ENCODE measurements at regions not wholly inside any gene's neighbourhood (a gene's known extent, or its start where the extent isn't known, plus 50 kb on each side); places are given as distances from the start of the nearest gene placed in this dataset.
"Not testable (repeated sequence)": the region's sequence is repeated elsewhere in the genome, so short reads cannot be mapped to it uniquely, and the experiment has no call there.

DNA sequence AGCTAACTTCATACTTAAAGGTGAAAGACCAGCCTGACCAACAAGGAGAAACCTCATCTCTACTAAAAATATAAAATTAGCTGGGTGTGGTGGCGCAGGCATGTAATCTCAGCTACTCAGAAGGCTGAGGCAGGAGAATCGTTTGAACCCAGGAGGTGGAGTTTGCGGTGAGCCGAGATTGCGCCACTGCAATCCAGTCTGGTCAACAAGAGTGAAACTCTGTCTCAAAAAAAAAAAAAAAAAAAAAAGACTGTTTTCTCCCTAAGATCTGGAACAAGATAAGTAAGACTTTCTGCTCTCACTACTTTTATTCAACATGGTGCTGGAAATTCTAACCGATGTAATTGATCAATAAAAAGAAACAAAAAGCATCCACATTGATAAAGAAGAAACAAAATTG lies 131.9 kb upstream of the GALNT2 start:
- not testable (repeated sequence) for H3K36me3 ChIP-seq (ENCODE audit: insufficient read depth, low read length); H3K4me1 ChIP-seq (ENCODE audit: insufficient read depth, low read length); H3K27me3 ChIP-seq (ENCODE audit: insufficient read depth, low read length); H3K9me3 ChIP-seq (ENCODE audit: insufficient read depth, low read depth, low read length); H3K4me3 ChIP-seq (ENCODE audit: low read length); H3K27ac ChIP-seq (ENCODE audit: low read depth, low read length); H3K9ac ChIP-seq (ENCODE audit: low read depth, low read length)
- WGBS: 97% methylated on average over 6 of the region's 6 CpGs

DNA sequence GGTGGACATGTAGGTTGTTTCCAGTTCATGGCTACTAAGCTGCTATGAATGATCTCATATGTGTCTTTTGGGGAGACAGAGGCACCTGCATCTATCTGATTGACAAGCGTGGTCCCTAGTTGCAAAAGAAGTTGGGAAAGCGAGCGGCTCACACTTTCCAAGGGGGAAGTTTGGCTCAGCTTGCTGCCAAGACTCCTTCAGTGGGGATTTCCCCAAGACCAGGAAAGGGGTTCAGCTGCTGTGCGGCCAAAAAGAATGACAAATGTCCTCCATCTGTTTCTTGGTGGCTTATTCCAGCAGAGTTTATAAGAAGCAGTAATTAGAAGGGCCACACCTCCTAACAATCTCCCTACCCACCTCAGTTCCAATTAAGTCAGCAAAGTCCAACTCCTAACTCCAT lies 128.5 kb upstream of the GALNT2 start:
- H3K9ac ChIP-seq (ENCODE audit: low read depth, low read length): no peak overlapping the region
- WGBS: 92% methylated on average over 4 of the region's 4 CpGs
- H3K4me3 ChIP-seq (ENCODE audit: low read length): no peak overlapping the region
- H3K27ac ChIP-seq (ENCODE audit: low read depth, low read length): no peak overlapping the region
- no peaks in the 10 kb centered on the region for H3K4me1 ChIP-seq (ENCODE audit: insufficient read depth, low read length)
- no peaks in the 10 kb centered on the region for H3K36me3 ChIP-seq (ENCODE audit: insufficient read depth, low read length)
- H3K9me3 ChIP-seq (ENCODE audit: insufficient read depth, low read depth, low read length): no peaks in the 10 kb centered on the region
- H3K27me3 ChIP-seq (ENCODE audit: insufficient read depth, low read length): no peaks in the 10 kb centered on the region

DNA sequence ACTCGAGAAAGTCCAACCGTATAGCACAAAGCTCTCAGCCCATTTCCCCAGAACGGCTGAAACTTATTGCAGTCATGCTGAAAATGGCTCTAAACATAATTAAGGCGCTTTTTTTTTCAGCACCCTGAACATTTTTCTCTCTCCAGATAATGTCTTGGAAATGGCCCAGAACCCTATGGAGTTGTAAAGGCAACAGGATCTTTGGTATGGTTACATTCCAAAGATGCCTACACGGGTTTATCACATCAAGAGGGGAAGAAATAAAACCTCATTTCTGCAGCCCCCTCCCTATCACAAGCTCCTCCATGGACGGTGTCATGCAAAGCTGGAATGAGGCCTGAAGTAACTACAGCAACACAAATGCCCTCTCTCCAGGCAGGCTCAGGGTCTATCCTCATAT lies 126.4 kb upstream of the GALNT2 start:
- Histone ChIP-seq H3K27ac (ENCODE audit: low read depth, low read length) (no peak overlapping the region), H3K9ac (ENCODE audit: low read depth, low read length) (no peak overlapping the region), H3K4me3 (ENCODE audit: low read length) (no peak overlapping the region), H3K4me1 (ENCODE audit: insufficient read depth, low read length) (no peaks in the 10 kb centered on the region), H3K27me3 (ENCODE audit: insufficient read depth, low read length) (no peaks in the 10 kb centered on the region), H3K9me3 (ENCODE audit: insufficient read depth, low read depth, low read length) (no peaks in the 10 kb centered on the region), H3K36me3 (ENCODE audit: insufficient read depth, low read length) (no peaks in the 10 kb centered on the region)
- WGBS: 87% methylated on average over 6 of the region's 6 CpGs

DNA sequence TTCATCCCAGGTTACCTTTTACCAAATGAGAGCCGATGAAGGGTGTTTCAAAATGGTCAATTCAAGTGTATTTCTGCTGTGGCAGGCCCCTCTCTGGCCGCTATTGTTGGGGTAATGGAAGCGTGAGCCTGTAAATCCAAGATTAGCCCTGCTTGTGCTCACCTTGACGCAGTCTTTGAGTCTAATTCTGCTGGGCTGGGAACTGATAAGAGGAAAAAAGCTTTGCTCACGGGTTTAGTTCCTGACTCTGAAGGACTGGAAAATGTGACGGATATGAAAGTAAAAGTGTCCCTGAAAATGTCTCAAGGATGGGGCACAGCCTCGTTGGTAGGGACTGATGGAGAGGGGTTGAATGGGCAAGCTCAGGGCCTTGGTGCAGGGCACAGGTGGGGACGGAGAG lies 125.9 kb upstream of the GALNT2 start:
- no peak overlapping the region for H3K9ac ChIP-seq (ENCODE audit: low read depth, low read length)
- no peaks in the 10 kb centered on the region for H3K36me3 ChIP-seq (ENCODE audit: insufficient read depth, low read length)

DNA sequence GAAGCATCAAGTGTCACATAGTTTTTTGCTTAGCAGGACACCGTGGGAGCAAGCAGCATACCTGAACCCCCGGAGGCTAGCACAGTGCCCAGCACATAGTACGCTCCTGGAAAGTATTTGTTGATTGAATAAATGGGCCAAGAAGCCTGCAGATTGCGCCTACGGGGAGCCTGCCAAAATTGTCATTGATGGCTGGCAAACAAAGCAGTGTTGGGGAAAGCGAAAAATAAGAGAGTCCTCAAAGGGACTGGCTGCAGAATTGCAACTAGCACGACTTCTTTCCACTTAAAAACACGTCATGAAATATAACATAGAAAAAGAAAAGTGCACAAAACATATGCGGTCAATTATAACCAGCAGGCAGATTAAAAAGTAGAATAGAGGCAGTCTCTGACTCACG lies 125.2 kb upstream of the GALNT2 start:
- Histone ChIP-seq H3K9ac (ENCODE audit: low read depth, low read length) (no peak overlapping the region), H3K36me3 (ENCODE audit: insufficient read depth, low read length) (no peaks in the 10 kb centered on the region), H3K27ac (ENCODE audit: low read depth, low read length) (no peak overlapping the region), H3K4me1 (ENCODE audit: insufficient read depth, low read length) (no peaks in the 10 kb centered on the region), H3K9me3 (ENCODE audit: insufficient read depth, low read depth, low read length) (no peaks in the 10 kb centered on the region), H3K4me3 (ENCODE audit: low read length) (no peak overlapping the region), H3K27me3 (ENCODE audit: insufficient read depth, low read length) (no peaks in the 10 kb centered on the region)
- 90% methylated on average over 10 of the region's 10 CpGs for WGBS

More for the DNA sequence above, 125.9 kb upstream of the GALNT2 start:
- no peaks in the 10 kb centered on the region for H3K27me3 ChIP-seq (ENCODE audit: insufficient read depth, low read length)
- no peak overlapping the region for H3K27ac ChIP-seq (ENCODE audit: low read depth, low read length)
- WGBS: 88% methylated on average over 8 of the region's 8 CpGs
- no peak overlapping the region for H3K4me3 ChIP-seq (ENCODE audit: low read length)
- H3K4me1 ChIP-seq (ENCODE audit: insufficient read depth, low read length): no peaks in the 10 kb centered on the region
- no peaks in the 10 kb centered on the region for H3K9me3 ChIP-seq (ENCODE audit: insufficient read depth, low read depth, low read length)

DNA sequence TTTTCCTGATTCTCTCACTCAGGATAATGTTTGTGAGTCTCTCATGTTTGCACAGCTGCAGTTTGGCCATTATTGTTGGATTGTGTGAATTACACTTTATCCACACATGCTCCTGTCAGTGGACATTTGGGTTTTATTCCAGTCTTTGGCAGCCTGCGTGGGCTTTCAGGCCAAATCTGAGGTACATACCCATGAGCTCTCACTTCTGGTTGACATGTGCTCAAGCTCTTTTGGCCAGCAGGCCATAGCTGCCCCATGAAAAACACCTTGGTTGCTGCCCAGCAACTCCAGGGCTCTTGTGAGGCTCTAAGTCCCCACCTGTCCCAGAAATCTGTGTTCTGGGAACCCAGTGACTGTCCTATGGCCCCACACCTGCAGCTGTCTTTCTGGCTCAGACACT lies 124.5 kb upstream of the GALNT2 start:
- H3K4me1 ChIP-seq (ENCODE audit: insufficient read depth, low read length): no peaks in the 10 kb centered on the region
- H3K36me3 ChIP-seq (ENCODE audit: insufficient read depth, low read length): no peaks in the 10 kb centered on the region
- no peaks in the 10 kb centered on the region for H3K27me3 ChIP-seq (ENCODE audit: insufficient read depth, low read length)
- no peak overlapping the region for H3K27ac ChIP-seq (ENCODE audit: low read depth, low read length)
- no peaks in the 10 kb centered on the region for H3K9me3 ChIP-seq (ENCODE audit: insufficient read depth, low read depth, low read length)
- H3K9ac ChIP-seq (ENCODE audit: low read depth, low read length): no peak overlapping the region
- 95% methylated on average over 1 of the region's 1 CpG for WGBS
- H3K4me3 ChIP-seq (ENCODE audit: low read length): no peak overlapping the region

DNA sequence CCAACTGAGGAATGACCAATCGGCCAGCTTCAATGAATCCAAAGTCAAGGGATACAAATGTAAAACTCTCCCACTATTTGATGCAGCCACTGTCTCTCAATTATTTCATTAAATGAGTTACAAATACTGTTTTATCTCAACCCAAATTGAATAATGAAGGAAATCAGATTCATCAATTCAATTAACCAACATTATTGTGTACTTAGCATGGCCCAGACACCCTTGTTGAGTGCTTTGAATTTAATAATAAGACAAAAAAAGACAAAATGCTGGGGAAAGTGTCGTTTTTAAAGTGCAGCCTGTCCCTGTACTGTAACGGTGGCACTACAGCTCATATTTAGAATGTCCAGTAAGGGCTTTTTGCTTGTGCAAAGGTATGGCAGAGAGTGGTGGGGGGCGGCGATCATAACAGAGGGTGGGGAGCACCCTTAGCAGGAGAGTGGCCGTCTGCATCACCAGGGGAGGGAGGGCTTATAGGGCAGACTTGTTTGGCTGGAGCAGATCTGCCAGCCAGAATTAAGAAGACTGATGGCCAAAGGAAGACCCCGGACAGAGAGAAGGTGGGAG lies 123.8 kb upstream of the GALNT2 start:
- Histone ChIP-seq H3K36me3 (ENCODE audit: insufficient read depth, low read length) (no peaks in the 10 kb centered on the region), H3K4me1 (ENCODE audit: insufficient read depth, low read length) (no peaks in the 10 kb centered on the region), H3K27me3 (ENCODE audit: insufficient read depth, low read length) (no peaks in the 10 kb centered on the region), H3K27ac (ENCODE audit: low read depth, low read length) (no peak overlapping the region), H3K9me3 (ENCODE audit: insufficient read depth, low read depth, low read length) (no peaks in the 10 kb centered on the region), H3K9ac (ENCODE audit: low read depth, low read length) (no peak overlapping the region), H3K4me3 (ENCODE audit: low read length) (no peak overlapping the region)
- 93% methylated on average over 7 of the region's 7 CpGs for WGBS

DNA sequence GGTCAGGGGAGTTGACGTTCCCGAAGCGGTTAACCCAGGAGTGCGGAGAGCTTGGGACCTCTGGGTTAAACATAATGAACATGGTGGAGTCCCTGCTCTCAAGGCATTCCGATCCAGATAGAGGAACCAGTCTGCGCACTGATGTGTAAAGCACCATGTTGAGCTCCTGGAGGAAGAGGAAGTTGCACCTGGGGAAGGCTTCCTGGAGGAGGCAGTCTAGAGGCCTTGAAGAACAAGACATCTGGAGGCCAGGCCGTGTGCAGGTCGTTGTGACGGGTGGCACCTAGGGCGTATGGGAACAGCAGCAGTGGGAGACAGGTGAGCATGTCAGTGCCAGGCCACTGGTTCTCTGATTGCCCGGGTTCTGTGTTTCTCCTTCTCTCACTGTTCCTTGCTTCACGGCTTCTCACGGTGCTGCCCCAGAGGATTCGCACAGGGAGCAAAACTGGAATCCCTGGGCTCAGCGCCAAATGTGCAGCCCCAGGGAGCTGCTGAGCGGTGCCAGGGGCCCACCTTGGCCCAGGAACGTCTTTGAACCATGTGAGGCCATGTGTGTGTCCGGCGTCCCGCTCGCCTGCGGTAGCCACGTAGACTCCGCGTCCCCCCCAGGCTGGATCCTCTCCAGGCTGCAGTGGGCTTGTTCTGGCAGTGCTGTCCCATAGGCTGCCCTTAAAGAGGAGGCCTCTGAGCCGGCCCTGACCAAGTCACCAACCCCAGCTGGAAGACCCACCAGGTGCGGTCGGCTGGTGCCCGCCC lies 122.9 kb upstream of the GALNT2 start:
- Histone ChIP-seq H3K27ac (ENCODE audit: low read depth, low read length) (no peak overlapping the region), H3K9me3 (ENCODE audit: insufficient read depth, low read depth, low read length) (no peaks in the 10 kb centered on the region), H3K36me3 (ENCODE audit: insufficient read depth, low read length) (no peaks in the 10 kb centered on the region), H3K9ac (ENCODE audit: low read depth, low read length) (no peak overlapping the region), H3K27me3 (ENCODE audit: insufficient read depth, low read length) (no peaks in the 10 kb centered on the region), H3K4me3 (ENCODE audit: low read length) (no peak overlapping the region), H3K4me1 (ENCODE audit: insufficient read depth, low read length) (no peaks in the 10 kb centered on the region)
- WGBS: 95% methylated on average over 29 of the region's 29 CpGs

DNA sequence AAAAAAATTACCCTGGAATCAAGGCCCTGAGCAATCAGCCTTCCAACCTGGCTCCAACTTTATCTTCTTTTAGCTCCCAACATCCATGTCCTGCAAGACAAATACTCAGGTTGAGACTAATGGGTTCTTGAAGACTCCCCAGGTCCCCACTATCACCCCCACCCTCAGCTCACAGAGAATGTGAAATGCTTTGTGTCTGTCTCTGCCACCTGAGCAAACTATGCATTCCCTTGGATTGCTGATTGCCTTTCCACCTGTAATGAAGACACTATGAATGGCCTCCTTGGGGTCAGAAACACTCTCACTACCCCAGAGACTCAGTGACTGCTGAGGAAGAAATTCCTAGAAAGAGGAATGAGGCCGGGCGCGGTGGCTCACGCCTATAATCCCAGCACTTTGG lies 121.2 kb upstream of the GALNT2 start:
- 99% methylated on average over 4 of the region's 4 CpGs for WGBS
- no peak overlapping the region for H3K9ac ChIP-seq (ENCODE audit: low read depth, low read length)
- no peaks in the 10 kb centered on the region for H3K27me3 ChIP-seq (ENCODE audit: insufficient read depth, low read length)
- no peaks in the 10 kb centered on the region for H3K9me3 ChIP-seq (ENCODE audit: insufficient read depth, low read depth, low read length)
- H3K36me3 ChIP-seq (ENCODE audit: insufficient read depth, low read length): no peaks in the 10 kb centered on the region
- no peak overlapping the region for H3K27ac ChIP-seq (ENCODE audit: low read depth, low read length)
- H3K4me1 ChIP-seq (ENCODE audit: insufficient read depth, low read length): no peaks in the 10 kb centered on the region
- no peak overlapping the region for H3K4me3 ChIP-seq (ENCODE audit: low read length)

DNA sequence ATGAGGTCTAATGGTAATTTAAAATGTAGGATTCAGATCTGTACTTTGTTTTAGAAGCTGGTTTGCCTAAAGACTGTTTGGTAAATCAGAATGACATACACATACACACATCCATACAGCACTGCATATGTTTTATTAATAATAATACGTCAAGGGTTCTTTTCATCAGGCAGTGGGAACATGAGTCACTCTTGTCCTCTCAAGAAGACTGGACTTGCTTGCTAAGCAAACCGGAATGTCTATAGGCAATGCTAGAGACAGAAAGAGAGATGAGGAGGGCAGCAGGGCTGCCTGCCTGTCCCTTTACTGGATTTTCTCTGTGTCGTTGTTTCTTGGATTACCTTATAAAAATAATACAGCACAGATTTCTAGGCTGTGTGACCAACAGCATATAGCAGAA lies 119.1 kb upstream of the GALNT2 start:
- 91% methylated on average over 3 of the region's 3 CpGs for WGBS
- no peak overlapping the region for H3K9ac ChIP-seq (ENCODE audit: low read depth, low read length)
- no peaks in the 10 kb centered on the region for H3K4me1 ChIP-seq (ENCODE audit: insufficient read depth, low read length)
- H3K27me3 ChIP-seq (ENCODE audit: insufficient read depth, low read length): no peaks in the 10 kb centered on the region
- H3K9me3 ChIP-seq (ENCODE audit: insufficient read depth, low read depth, low read length): no peaks in the 10 kb centered on the region
- H3K27ac ChIP-seq (ENCODE audit: low read depth, low read length): no peak overlapping the region
- H3K36me3 ChIP-seq (ENCODE audit: insufficient read depth, low read length): no peaks in the 10 kb centered on the region
- no peak overlapping the region for H3K4me3 ChIP-seq (ENCODE audit: low read length)

DNA sequence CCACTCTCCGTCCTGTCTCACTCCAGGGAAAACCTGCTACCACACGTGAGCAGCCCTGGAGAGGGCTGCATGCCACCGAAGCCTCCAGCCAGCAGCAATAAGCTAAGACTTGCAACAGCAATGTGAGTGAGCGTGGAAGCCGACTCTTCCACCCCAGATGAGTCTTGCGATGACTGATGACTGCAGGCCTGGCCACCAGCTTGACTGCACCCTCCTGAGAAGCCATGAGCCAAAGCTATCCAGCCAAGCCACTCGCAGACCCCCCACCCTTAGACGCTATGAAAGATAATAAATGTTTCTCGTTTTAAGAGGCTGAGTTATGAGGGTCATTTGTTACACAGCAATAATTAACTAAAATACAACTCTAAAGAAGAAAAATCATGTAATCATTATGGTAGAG lies 118.6 kb upstream of the GALNT2 start:
- H3K4me3 ChIP-seq (ENCODE audit: low read length): no peak overlapping the region
- H3K36me3 ChIP-seq (ENCODE audit: insufficient read depth, low read length): no peaks in the 10 kb centered on the region

DNA sequence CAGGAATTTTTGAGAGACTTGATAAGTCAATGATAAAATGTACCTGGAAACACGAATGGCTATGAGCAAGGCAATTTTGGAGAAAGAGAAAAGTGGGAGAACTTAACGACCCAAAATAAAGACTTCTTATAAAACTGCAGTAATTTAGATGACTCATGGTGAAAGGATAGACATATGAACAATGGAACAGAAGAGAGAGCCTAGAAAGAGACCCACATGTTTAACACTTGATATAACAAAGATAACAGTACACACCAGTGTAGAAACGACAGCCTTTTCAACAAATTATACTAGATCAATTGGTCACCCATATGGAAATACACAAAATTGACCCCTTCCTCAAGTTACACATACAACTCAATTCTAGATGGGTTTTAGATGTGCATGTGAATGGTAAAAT lies 117.5 kb upstream of the GALNT2 start:
- no peaks in the 10 kb centered on the region for H3K9me3 ChIP-seq (ENCODE audit: insufficient read depth, low read depth, low read length)
- H3K9ac ChIP-seq (ENCODE audit: low read depth, low read length): no peak overlapping the region
- H3K4me1 ChIP-seq (ENCODE audit: insufficient read depth, low read length): no peaks in the 10 kb centered on the region
- H3K27me3 ChIP-seq (ENCODE audit: insufficient read depth, low read length): no peaks in the 10 kb centered on the region
- WGBS: 82% methylated on average over 2 of the region's 3 CpGs
- H3K27ac ChIP-seq (ENCODE audit: low read depth, low read length): no peak overlapping the region
- no peaks in the 10 kb centered on the region for H3K36me3 ChIP-seq (ENCODE audit: insufficient read depth, low read length)
- no peak overlapping the region for H3K4me3 ChIP-seq (ENCODE audit: low read length)

More for the DNA sequence above, 118.6 kb upstream of the GALNT2 start:
- Histone ChIP-seq H3K27me3 (ENCODE audit: insufficient read depth, low read length) (no peaks in the 10 kb centered on the region), H3K9ac (ENCODE audit: low read depth, low read length) (no peak overlapping the region), H3K4me1 (ENCODE audit: insufficient read depth, low read length) (no peaks in the 10 kb centered on the region), H3K9me3 (ENCODE audit: insufficient read depth, low read depth, low read length) (no peaks in the 10 kb centered on the region), H3K27ac (ENCODE audit: low read depth, low read length) (no peak overlapping the region)
- 90% methylated on average over 6 of the region's 9 CpGs for WGBS

All from HUES64 (cell line).